ENCODE measurements at regions not wholly inside any gene's neighbourhood (a gene's known extent, or its start where the extent isn't known, plus 50 kb on each side); places are given as distances from the start of the nearest gene placed in this dataset.

DNA sequence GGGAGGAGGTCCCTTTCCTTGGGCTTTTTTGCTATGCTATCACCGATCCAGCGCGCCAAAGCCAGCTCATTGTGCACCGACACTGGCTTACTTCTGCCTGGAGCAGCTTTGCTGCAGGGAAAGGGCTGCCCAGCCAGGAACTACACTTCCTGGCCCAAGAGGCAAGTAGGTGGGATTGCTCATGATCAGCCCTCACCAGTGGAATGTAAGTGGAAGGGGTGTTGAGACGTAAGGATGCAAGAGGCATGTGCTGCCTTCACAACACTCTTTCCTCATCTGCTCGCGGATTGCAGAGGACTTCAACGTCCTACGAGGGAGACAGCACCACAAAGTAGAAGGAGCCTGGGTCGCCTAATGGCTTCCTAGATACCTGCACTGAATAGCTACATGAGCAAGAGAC lies 104.3 kb upstream of the FOXF1 start:
- no peaks in the 10 kb centered on the region for H3K9me3 ChIP-seq
- no peaks in the 10 kb centered on the region for H3K4me1 ChIP-seq
- no peak for ATAC-seq
- intact Hi-C loops (cut with DNase I) = no loop called here
- no peak for DNase-seq
- H3K4me3 ChIP-seq = no peak overlapping the region
- H3K27ac ChIP-seq = no peak overlapping the region
- TF ChIP-seq, protein P1, sequence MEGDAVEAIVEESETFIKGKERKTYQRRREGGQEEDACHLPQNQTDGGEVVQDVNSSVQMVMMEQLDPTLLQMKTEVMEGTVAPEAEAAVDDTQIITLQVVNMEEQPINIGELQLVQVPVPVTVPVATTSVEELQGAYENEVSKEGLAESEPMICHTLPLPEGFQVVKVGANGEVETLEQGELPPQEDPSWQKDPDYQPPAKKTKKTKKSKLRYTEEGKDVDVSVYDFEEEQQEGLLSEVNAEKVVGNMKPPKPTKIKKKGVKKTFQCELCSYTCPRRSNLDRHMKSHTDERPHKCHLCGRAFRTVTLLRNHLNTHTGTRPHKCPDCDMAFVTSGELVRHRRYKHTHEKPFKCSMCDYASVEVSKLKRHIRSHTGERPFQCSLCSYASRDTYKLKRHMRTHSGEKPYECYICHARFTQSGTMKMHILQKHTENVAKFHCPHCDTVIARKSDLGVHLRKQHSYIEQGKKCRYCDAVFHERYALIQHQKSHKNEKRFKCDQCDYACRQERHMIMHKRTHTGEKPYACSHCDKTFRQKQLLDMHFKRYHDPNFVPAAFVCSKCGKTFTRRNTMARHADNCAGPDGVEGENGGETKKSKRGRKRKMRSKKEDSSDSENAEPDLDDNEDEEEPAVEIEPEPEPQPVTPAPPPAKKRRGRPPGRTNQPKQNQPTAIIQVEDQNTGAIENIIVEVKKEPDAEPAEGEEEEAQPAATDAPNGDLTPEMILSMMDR (IDR thresholded peaks at IDR 0.05) = no peak
- peaks cover 0 to 20% of the 10 kb centered on the region in 2 donors for H3K27me3 ChIP-seq
- H3K36me3 ChIP-seq = no peaks in the 10 kb centered on the region

DNA sequence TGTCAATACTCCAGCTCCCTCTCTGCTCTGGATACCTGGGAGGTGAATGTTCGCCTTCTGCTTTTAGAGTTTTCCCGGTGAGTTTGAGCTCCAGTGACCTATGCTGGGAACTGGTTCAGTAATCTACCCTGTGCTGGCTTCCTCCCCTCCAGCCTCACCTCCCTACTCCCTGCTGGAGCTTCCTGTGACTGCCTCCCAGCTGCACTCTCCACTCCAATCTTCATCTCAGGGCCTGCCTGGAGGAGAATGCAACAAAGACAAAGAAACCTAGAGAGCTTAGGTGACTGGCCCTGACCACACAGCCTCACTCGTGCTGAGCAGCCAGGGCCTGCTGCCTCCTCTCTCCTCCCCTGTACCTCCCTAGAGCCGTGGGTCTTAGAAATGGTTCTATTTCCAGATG lies 101.6 kb upstream of the FOXF1 start:
- no peak overlapping the region for H3K4me3 ChIP-seq
- intact Hi-C loops (cut with DNase I) = no loop called here
- DNase-seq (no peak), ATAC-seq (no peak)
- H3K4me1 ChIP-seq = no peaks in the 10 kb centered on the region
- no peaks in the 10 kb centered on the region for H3K9me3 ChIP-seq
- TF ChIP-seq, protein P1 (IDR thresholded peaks at IDR 0.05) = no peak
- no peak overlapping the region for H3K27ac ChIP-seq
- H3K27me3 ChIP-seq = peaks cover 0 to 20% of the 10 kb centered on the region in 2 donors
- no peaks in the 10 kb centered on the region for H3K36me3 ChIP-seq

DNA sequence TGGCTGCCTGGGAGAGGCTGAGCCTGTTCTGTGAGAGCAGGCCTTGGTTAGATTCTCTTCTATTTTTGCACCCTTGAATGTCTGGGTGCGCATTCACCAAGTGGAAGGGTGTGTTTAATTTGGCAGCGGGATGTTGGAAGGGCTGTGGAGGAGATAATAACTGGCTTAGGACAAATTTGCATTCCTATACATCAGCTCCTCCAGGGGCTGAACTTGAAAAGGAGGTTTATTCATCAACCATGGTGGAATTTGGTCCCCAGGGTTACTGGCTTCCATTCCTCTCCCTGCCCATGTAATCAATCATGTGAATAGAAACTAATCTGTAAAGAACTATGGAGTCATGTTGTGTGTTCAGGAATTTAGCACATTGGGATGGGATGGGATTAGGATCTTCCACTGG lies 100.2 kb upstream of the FOXF1 start:
- intact Hi-C loops (cut with DNase I) = no loop called here
- ATAC-seq (no peak), DNase-seq (no peak)
- TF ChIP-seq, protein P1 (IDR thresholded peaks at IDR 0.05) = no peak
- Histone ChIP-seq H3K4me1 (no peaks in the 10 kb centered on the region), H3K27ac (no peak overlapping the region), H3K4me3 (no peak overlapping the region), H3K9me3 (no peaks in the 10 kb centered on the region), H3K27me3 (peaks cover 0 to 20% of the 10 kb centered on the region in 2 donors), H3K36me3 (no peaks in the 10 kb centered on the region)

DNA sequence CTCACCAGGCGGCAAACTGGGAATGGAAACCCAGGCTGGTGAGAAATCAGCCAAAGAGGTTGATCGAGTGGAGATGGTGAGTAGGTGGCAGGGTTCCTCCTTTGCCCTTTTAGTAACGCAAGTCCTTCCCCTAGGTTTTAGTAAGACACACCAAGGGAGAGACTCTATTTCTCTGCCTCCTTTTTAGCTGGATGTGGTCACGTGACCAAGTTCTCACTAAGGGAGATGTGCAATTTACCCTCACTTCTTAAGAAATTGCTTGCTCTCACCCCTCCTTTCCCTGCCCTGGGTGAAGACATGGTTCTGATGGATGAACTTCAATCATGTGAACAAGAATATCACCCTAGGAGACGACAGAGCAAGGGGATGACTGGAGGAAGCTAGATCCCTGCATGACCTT lies 99.8 kb upstream of the FOXF1 start:
- Histone ChIP-seq H3K9me3 (no peaks in the 10 kb centered on the region), H3K4me1 (no peaks in the 10 kb centered on the region), H3K36me3 (no peaks in the 10 kb centered on the region), H3K27me3 (peaks cover 0 to 20% of the 10 kb centered on the region in 2 donors), H3K4me3 (no peak overlapping the region), H3K27ac (no peak overlapping the region)
- TF ChIP-seq, protein P1 (IDR thresholded peaks at IDR 0.05) = no peak
- DNase-seq (no peak), ATAC-seq (no peak)
- intact Hi-C loops (cut with DNase I) = no loop called here

DNA sequence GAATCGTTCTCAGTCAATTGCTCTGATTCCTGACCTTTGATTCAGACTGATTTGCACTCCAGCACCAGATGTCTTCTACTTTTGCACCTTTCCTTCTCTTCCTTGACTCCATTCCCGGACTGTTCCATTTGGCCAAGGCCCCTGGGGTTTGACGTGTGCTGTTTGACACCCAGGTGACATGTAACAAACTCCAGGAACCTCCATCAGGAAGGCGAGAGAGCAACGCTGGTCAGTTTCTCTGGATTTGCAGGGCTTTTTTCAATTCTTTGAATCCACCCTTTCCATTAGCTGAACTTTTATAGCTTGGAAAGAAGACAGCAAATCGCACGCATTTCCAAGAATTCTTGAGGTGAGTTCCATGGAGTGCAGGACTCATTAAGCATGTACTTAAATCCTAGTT lies 98.4 kb upstream of the FOXF1 start:
- no peak for DNase-seq

More for the DNA sequence above, 98.4 kb upstream of the FOXF1 start:
- ATAC-seq = no peak
- Histone ChIP-seq H3K27ac (no peak overlapping the region), H3K4me1 (no peaks in the 10 kb centered on the region), H3K4me3 (no peak overlapping the region), H3K9me3 (no peaks in the 10 kb centered on the region), H3K36me3 (no peaks in the 10 kb centered on the region), H3K27me3 (peaks cover 0 to 14% of the 10 kb centered on the region in 2 donors)
- TF ChIP-seq, protein P1 (IDR thresholded peaks at IDR 0.05) = no peak
- intact Hi-C loops (cut with DNase I) = no loop called here
